Thyroid gland (tissue), 4 donors: ENCODE measurements at regions not wholly inside any gene's neighbourhood (a gene's known extent, or its start where the extent isn't known, plus 50 kb on each side); places are given as distances from the start of the nearest gene placed in this dataset.
"Not testable (repeated sequence)": the region's sequence is repeated elsewhere in the genome, so short reads cannot be mapped to it uniquely, and the experiment has no call there.

ENCODE experiments used
- POLR2A ChIP-seq, 2 donors: fragments of 450-650 bp; IDR thresholded peaks; one replicate each; pipeline ENCODE4 v1.6.1; 2017; ENCODE audit warnings: antibody characterized with exemption in 2 of 2, mild to moderate bottlenecking in 2 of 2, moderate library complexity in 1 of 2
- TF ChIP-seq, protein P1 (sequence below), 6 experiments: fragments of 200-600 bp in 3 of 6; fragments of 450-650 bp in 3 of 6; sonication (generic) in 3 of 6; IDR thresholded peaks; one replicate each; pipeline ENCODE4 v1.5.1; 2016 to 2019; ENCODE audit warnings: antibody characterized with exemption in 6 of 6, mild to moderate bottlenecking in 2 of 6, inconsistent platforms in 1 of 6, moderate library complexity in 1 of 6

DNA sequence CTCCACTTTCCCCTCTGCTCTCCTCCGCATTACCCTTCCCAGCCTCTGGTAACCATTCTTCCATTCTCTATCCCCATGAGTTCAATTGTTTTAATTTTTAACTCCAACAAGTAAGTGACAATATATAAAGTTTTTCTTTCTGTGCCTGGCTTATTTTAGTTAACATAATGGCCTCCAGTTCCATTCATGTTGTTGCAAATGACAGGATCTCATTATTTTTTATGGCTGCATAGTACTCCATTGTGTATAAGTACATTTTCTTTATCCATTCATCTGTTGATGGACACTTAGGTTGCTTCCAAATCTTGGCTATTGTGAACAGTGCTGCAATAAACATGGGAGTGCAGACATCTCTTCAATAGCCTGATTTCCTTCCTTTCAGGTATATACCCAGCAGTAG lies 918.0 kb downstream of the UQCRFS1 start:
- TF ChIP-seq, protein P1, sequence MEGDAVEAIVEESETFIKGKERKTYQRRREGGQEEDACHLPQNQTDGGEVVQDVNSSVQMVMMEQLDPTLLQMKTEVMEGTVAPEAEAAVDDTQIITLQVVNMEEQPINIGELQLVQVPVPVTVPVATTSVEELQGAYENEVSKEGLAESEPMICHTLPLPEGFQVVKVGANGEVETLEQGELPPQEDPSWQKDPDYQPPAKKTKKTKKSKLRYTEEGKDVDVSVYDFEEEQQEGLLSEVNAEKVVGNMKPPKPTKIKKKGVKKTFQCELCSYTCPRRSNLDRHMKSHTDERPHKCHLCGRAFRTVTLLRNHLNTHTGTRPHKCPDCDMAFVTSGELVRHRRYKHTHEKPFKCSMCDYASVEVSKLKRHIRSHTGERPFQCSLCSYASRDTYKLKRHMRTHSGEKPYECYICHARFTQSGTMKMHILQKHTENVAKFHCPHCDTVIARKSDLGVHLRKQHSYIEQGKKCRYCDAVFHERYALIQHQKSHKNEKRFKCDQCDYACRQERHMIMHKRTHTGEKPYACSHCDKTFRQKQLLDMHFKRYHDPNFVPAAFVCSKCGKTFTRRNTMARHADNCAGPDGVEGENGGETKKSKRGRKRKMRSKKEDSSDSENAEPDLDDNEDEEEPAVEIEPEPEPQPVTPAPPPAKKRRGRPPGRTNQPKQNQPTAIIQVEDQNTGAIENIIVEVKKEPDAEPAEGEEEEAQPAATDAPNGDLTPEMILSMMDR (IDR thresholded peaks at IDR 0.05): not testable (repeated sequence)
- not testable (repeated sequence) for TF ChIP-seq POLR2A (IDR thresholded peaks at IDR 0.05)
